ENCODE measurements at regions not wholly inside any gene's neighbourhood (a gene's known extent, or its start where the extent isn't known, plus 50 kb on each side); places are given as distances from the start of the nearest gene placed in this dataset.
"Not testable (repeated sequence)": the region's sequence is repeated elsewhere in the genome, so short reads cannot be mapped to it uniquely, and the experiment has no call there.

- Histone ChIP-seq H2AFZ (ENCODE audit: low read length) (no peak overlapping the region), H3K9me3 (ENCODE audit: low read length) (no peaks in the 10 kb centered on the region), H3K9me2 (ENCODE audit: insufficient read depth, low read length) (no peaks in the 10 kb centered on the region), H3K4me1 (ENCODE audit: insufficient read depth, low read length, poor library complexity, severe bottlenecking) (no peaks in the 10 kb centered on the region), H3K36me3 (ENCODE audit: insufficient read depth, low read length) (no peaks in the 10 kb centered on the region), H3K4me2 (ENCODE audit: low read length) (no peak overlapping the region), H3K79me2 (ENCODE audit: insufficient read depth, low read depth, low read length) (no peaks in the 10 kb centered on the region), H3K27ac (ENCODE audit: low read depth, low read length, poor library complexity, severe bottlenecking) (no peak overlapping the region), H3K4me3 (ENCODE audit: low read depth, low read length, poor library complexity, severe bottlenecking) (no peak overlapping the region), H4K20me1 (ENCODE audit: insufficient read depth, low read length) (no peaks in the 10 kb centered on the region)
- DNase-seq (ENCODE audit: low spot score) = no peak
- TF ChIP-seq, protein P1, sequence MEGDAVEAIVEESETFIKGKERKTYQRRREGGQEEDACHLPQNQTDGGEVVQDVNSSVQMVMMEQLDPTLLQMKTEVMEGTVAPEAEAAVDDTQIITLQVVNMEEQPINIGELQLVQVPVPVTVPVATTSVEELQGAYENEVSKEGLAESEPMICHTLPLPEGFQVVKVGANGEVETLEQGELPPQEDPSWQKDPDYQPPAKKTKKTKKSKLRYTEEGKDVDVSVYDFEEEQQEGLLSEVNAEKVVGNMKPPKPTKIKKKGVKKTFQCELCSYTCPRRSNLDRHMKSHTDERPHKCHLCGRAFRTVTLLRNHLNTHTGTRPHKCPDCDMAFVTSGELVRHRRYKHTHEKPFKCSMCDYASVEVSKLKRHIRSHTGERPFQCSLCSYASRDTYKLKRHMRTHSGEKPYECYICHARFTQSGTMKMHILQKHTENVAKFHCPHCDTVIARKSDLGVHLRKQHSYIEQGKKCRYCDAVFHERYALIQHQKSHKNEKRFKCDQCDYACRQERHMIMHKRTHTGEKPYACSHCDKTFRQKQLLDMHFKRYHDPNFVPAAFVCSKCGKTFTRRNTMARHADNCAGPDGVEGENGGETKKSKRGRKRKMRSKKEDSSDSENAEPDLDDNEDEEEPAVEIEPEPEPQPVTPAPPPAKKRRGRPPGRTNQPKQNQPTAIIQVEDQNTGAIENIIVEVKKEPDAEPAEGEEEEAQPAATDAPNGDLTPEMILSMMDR (conservative IDR thresholded peaks at IDR 0.05; ENCODE audit: low read length) = no peak
- TF ChIP-seq EZH2phosphoT487 (IDR thresholded peaks at IDR 0.05; ENCODE audit: borderline replicate concordance, low read depth, low read length) = no peak
- intact Hi-C loops (cut with micrococcal nuclease; ENCODE audit: unreplicated experiment) = no loop called here
- BruUV-seq (replicated peaks) = no TSS peak
- CTCF ChIA-PET (ENCODE audit: unreplicated experiment) = interaction anchor here (1.0 kb wide), 1 partner anchor 12 kb away, joined by 5 read pairs; no protein-coding TSS in a partner anchor
- POLR2A ChIA-PET = interaction anchor here (0.5 kb wide), 2 partner anchors 369 to 1336 kb away, joined by 4 read pairs; no protein-coding TSS in a partner anchor
Measured at GRCh38 chr10:117431160-117431559, 55.9 kb upstream of the PDZD8 start.

GRCh38 chr10:117430535-117430934, 55.3 kb upstream of the PDZD8 start:
- H3K9me3 ChIP-seq (ENCODE audit: low read length); H3K4me1 ChIP-seq (ENCODE audit: insufficient read depth, low read length, poor library complexity, severe bottlenecking); DNase-seq (ENCODE audit: low spot score); H3K9me2 ChIP-seq (ENCODE audit: insufficient read depth, low read length); CTCF ChIA-PET (ENCODE audit: unreplicated experiment); H3K36me3 ChIP-seq (ENCODE audit: insufficient read depth, low read length); BruUV-seq (replicated peaks); H3K79me2 ChIP-seq (ENCODE audit: insufficient read depth, low read depth, low read length); H3K4me2 ChIP-seq (ENCODE audit: low read length); H3K27ac ChIP-seq (ENCODE audit: low read depth, low read length, poor library complexity, severe bottlenecking); H2AFZ ChIP-seq (ENCODE audit: low read length); H3K4me3 ChIP-seq (ENCODE audit: low read depth, low read length, poor library complexity, severe bottlenecking); intact Hi-C loops (cut with micrococcal nuclease; ENCODE audit: unreplicated experiment); H4K20me1 ChIP-seq (ENCODE audit: insufficient read depth, low read length): not testable (repeated sequence)
- POLR2A ChIA-PET = interaction anchor here (0.5 kb wide), 1 partner anchor 370 kb away, joined by 4 read pairs; no protein-coding TSS in a partner anchor

DNA sequence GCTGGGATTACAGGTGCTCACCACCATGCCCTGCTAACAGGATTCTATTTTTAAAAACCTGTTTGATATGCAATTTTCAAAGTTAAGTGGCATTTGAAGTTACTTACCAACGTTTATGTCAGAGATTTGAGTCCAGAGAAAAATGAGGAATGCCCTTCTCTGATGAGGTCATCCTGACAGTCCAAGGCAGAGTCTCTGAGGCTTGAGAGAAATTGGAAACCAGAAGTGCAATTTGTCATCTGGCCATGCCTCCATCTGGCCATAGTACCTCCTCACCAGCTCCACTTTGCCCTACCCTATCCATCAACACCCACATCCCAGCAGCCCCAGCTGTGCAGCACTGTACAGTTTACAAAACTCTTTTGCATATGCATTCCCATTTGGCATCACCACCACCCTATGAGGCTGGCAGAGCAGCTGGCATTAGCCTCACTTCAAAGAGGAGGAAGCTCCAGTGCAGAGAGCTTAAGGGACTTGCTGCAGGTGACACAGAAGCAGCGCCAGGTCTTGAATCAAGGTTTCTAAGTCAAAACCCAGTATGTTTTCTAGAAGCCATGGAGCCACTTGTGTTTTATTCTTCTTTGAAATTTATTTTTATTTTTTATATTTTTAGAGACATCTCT, 54.5 kb upstream of the PDZD8 start:
- Histone ChIP-seq H3K9me2 (ENCODE audit: insufficient read depth, low read length) (no peaks in the 10 kb centered on the region), H4K20me1 (ENCODE audit: insufficient read depth, low read length) (no peaks in the 10 kb centered on the region), H3K36me3 (ENCODE audit: insufficient read depth, low read length) (no peaks in the 10 kb centered on the region), H3K27ac (ENCODE audit: low read depth, low read length, poor library complexity, severe bottlenecking) (no peak overlapping the region), H2AFZ (ENCODE audit: low read length) (no peak overlapping the region), H3K4me3 (ENCODE audit: low read depth, low read length, poor library complexity, severe bottlenecking) (no peak overlapping the region), H3K79me2 (ENCODE audit: insufficient read depth, low read depth, low read length) (no peaks in the 10 kb centered on the region), H3K9me3 (ENCODE audit: low read length) (no peaks in the 10 kb centered on the region), H3K4me2 (ENCODE audit: low read length) (no peak overlapping the region), H3K4me1 (ENCODE audit: insufficient read depth, low read length, poor library complexity, severe bottlenecking) (no peaks in the 10 kb centered on the region)
- intact Hi-C loops (cut with micrococcal nuclease; ENCODE audit: unreplicated experiment) = no loop called here
- BruUV-seq (replicated peaks) = no TSS peak
- DNase-seq (ENCODE audit: low spot score) = no peak
- ChIA-PET CTCF (ENCODE audit: unreplicated experiment) (no interaction called here), POLR2A (no interaction called here)
- no peak for TF ChIP-seq EZH2phosphoT487 (IDR thresholded peaks at IDR 0.05; ENCODE audit: borderline replicate concordance, low read depth, low read length)
- TF ChIP-seq, protein P1 (conservative IDR thresholded peaks at IDR 0.05; ENCODE audit: low read length) = no peak

All from OCI-LY7 (cell line).